HCT116 (cell line): ENCODE measurements at regions not wholly inside any gene's neighbourhood (a gene's known extent, or its start where the extent isn't known, plus 50 kb on each side); places are given as distances from the start of the nearest gene placed in this dataset.

Experiments used
- ATAC-seq: fragments of 200-7000 bp; cut with Tn5 transposase; 2 replicates; pipeline ENCODE4 v1.9.1; 2020; ENCODE audit warnings: mild to moderate bottlenecking, moderate library complexity
- BruUV-seq: library from RNA; stranded (reverse); fragments of 400-500 nt; replicated peaks from 2 replicates; lab custom pipeline; 2021; lab: Mats Ljungman, UMichigan
- CTCF ChIA-PET: fragments of 300-600 bp; sonication (Branson Sonifier 250); formaldehyde crosslinking; loops from one replicate; lab custom pipeline; 2021; ENCODE audit warnings: antibody characterized with exemption; lab: Charles Lee
- POLR2A ChIA-PET: fragments of 300-600, 350-600 bp; sonication (Branson Sonifier 250); formaldehyde crosslinking; loops from one replicate; lab custom pipeline; 2021; ENCODE audit warnings: antibody characterized with exemption; lab: Charles Lee
- RAD21 ChIA-PET, 2 experiments: fragments of 300-600 bp; sonication (Branson Sonifier 250); formaldehyde crosslinking; loops; one replicate each; lab custom pipeline; 2023; ENCODE audit warnings: low total read pairs in 2 of 2; ENCODE audit not compliant: uncharacterized antibody in 2 of 2, unreplicated experiment in 2 of 2, low non-redundant PET in 1 of 2; lab: Charles Lee
- DNase-seq: peaks from one replicate; pipeline ENCODE4 v3.0.0-alpha.2; 2010; ENCODE audit warnings: low read depth, low spot score
- H2AFZ ChIP-seq: fragments of 200-600 bp; shearing (Covaris generic), sonication (generic); 2 replicates; pipeline ENCODE4 v1.6.1; 2017; ENCODE audit warnings: low read depth, mixed run types, mixed read lengths, antibody characterized with exemption, low read length; ENCODE audit not compliant: poor library complexity, severe bottlenecking
- H3K27ac ChIP-seq: 2 replicates; pipeline ENCODE4 v1.5.1; 2012; ENCODE audit warnings: low read depth, low read length
- H3K27me3 ChIP-seq: fragments of 200-600 bp; sonication (generic); 2 replicates; pipeline ENCODE4 v1.6.1; 2016; ENCODE audit warnings: mixed run types, low read length, mixed read lengths; ENCODE audit not compliant: insufficient read depth
- H3K36me3 ChIP-seq, 2 experiments: fragments of 200-500 bp in 1 of 2; fragments of 200-600 bp in 1 of 2; sonication (Bioruptor generic) in 1 of 2; sonication (generic) in 1 of 2; 2 replicates each; pipeline versions ENCODE4 v1.5.1 to v1.6.1; 2014 to 2016; ENCODE audit warnings: low read length in 2 of 2, inconsistent platforms in 1 of 2, mixed read lengths in 1 of 2, mixed run types in 1 of 2; ENCODE audit not compliant: insufficient read depth in 2 of 2, control insufficient read depth in 1 of 2
- H3K4me1 ChIP-seq, 2 experiments: fragments of 200-600 bp in 1 of 2; sonication (generic) in 1 of 2; 2 replicates each; pipeline versions ENCODE4 v1.5.1 to v1.6.1; 2012 to 2017; ENCODE audit warnings: low read length in 2 of 2, inconsistent platforms in 1 of 2, mild to moderate bottlenecking in 1 of 2, mixed read lengths in 1 of 2, mixed run types in 1 of 2, moderate library complexity in 1 of 2; ENCODE audit not compliant: insufficient read depth in 2 of 2, control insufficient read depth in 1 of 2
- H3K4me2 ChIP-seq: fragments of 200-600 bp; sonication (generic); 2 replicates; pipeline ENCODE4 v1.6.1; 2017; ENCODE audit warnings: mixed run types, low read length, mixed read lengths
- H3K4me3 ChIP-seq, 2 experiments: fragments of 200-600 bp in 1 of 2; sonication (generic) in 1 of 2; replicated peaks in 1 of 2; 2 replicates each; pipeline ENCODE4 v1.5.1; 2011 to 2016; ENCODE audit warnings: low read length in 2 of 2, control low read depth in 1 of 2, low read depth in 1 of 2, mild to moderate bottlenecking in 1 of 2, mixed read lengths in 1 of 2, mixed run types in 1 of 2
- H3K79me2 ChIP-seq: fragments of 200-600 bp; sonication (generic); 2 replicates; pipeline ENCODE4 v1.6.1; 2017; ENCODE audit warnings: mild to moderate bottlenecking, mixed run types, low read length, moderate library complexity, mixed read lengths; ENCODE audit not compliant: insufficient read depth
- H3K9ac ChIP-seq: fragments of 200-600 bp; sonication (generic); 2 replicates; pipeline ENCODE4 v1.6.1; 2016; ENCODE audit warnings: low read length, mixed read lengths
- H3K9me2 ChIP-seq: fragments of 200-600 bp; sonication (generic), shearing (Covaris generic); 2 replicates; pipeline ENCODE4 v1.6.1; 2017; ENCODE audit warnings: mixed run types, mild to moderate bottlenecking, moderate library complexity; ENCODE audit not compliant: insufficient read depth
- H3K9me3 ChIP-seq, 2 experiments: fragments of 200-500 bp in 1 of 2; fragments of 200-600 bp in 1 of 2; sonication (Bioruptor generic) in 1 of 2; sonication (generic) in 1 of 2; 2 replicates each; pipeline ENCODE4 v1.6.1; 2014 to 2017; ENCODE audit warnings: low read length in 2 of 2, mixed read lengths in 2 of 2, inconsistent platforms in 1 of 2, low read depth in 1 of 2, mild to moderate bottlenecking in 1 of 2, mixed run types in 1 of 2, moderate library complexity in 1 of 2; ENCODE audit not compliant: control insufficient read depth in 1 of 2, insufficient read depth in 1 of 2
- H4K20me1 ChIP-seq: fragments of 200-600 bp; sonication (generic), shearing (Covaris generic); 2 replicates; pipeline ENCODE4 v1.6.1; 2017; ENCODE audit warnings: mixed run types, mild to moderate bottlenecking, moderate library complexity; ENCODE audit not compliant: insufficient read depth
- ATF3 ChIP-seq: IDR thresholded peaks from 2 replicates; pipeline ENCODE4 v1.6.1; 2012
- CEBPB ChIP-seq: IDR thresholded peaks from 2 replicates; pipeline ENCODE4 v1.6.1; 2012; ENCODE audit warnings: low read depth
- ELF1 ChIP-seq: IDR thresholded peaks from 2 replicates; pipeline ENCODE4 v1.6.1; 2012; ENCODE audit warnings: low read depth, borderline replicate concordance
- FOSL1 ChIP-seq: IDR thresholded peaks from 2 replicates; pipeline ENCODE4 v1.6.1; 2012; ENCODE audit warnings: low read depth
- MAX ChIP-seq: IDR thresholded peaks from 2 replicates; pipeline ENCODE4 v1.6.1; 2012
- POLR2A ChIP-seq: IDR thresholded peaks from 2 replicates; pipeline ENCODE4 v1.7.0; 2011; ENCODE audit warnings: borderline replicate concordance; ENCODE audit not compliant: insufficient read depth, insufficient read length; ENCODE audit errors: extremely low read depth
- RAD21 ChIP-seq: IDR thresholded peaks from 2 replicates; pipeline ENCODE4 v1.6.1; 2012; ENCODE audit warnings: low read depth, mild to moderate bottlenecking
- SP1 ChIP-seq: IDR thresholded peaks from 2 replicates; pipeline ENCODE4 v1.6.1; 2012; ENCODE audit warnings: low read depth
- SRF ChIP-seq: IDR thresholded peaks from 2 replicates; pipeline ENCODE4 v1.6.1; 2012; ENCODE audit warnings: low read depth
- TCF7L2 ChIP-seq: IDR thresholded peaks from 2 replicates; pipeline ENCODE4 v1.7.0; 2011; ENCODE audit warnings: borderline replicate concordance, inconsistent platforms; ENCODE audit not compliant: insufficient read depth, insufficient read length; ENCODE audit errors: extremely low read depth
- YY1 ChIP-seq: IDR thresholded peaks from 2 replicates; pipeline ENCODE4 v1.6.1; 2011; ENCODE audit warnings: low read length, low read depth, moderate library complexity, mild to moderate bottlenecking; ENCODE audit not compliant: insufficient replicate concordance; ENCODE audit errors: extremely low read depth
- ZNF274 ChIP-seq: fragments of 200-500 bp; sonication (Bioruptor generic); IDR thresholded peaks from 2 replicates; pipeline ENCODE4 v1.6.1; 2014; ENCODE audit warnings: mild to moderate bottlenecking, low read depth, low read length, inconsistent platforms
- intact Hi-C: fragments of 100-400 bp; cut with micrococcal nuclease; formaldehyde crosslinking; loops from 2 replicates; pipeline ENCODE4 v1.10.0; 2022
- TF ChIP-seq, protein P1 (sequence below): IDR thresholded peaks from 2 replicates; pipeline ENCODE4 v1.6.1; 2011; ENCODE audit warnings: mild to moderate bottlenecking, low read length, moderate library complexity; ENCODE audit not compliant: insufficient replicate concordance; ENCODE audit errors: extremely low read depth
- TF ChIP-seq, protein P2 (sequence below), 3 experiments: fragments of 200-600 bp in 1 of 3; sonication (generic) in 1 of 3; IDR thresholded peaks in 2 of 3; conservative IDR thresholded peaks in 1 of 3; 2 replicates each; pipeline ENCODE4 v1.5.1; 2012 to 2017; ENCODE audit warnings: low read depth in 2 of 3, low read length in 2 of 3, antibody characterized with exemption in 1 of 3, borderline replicate concordance in 1 of 3, control low read depth in 1 of 3, mild to moderate bottlenecking in 1 of 3, mixed read lengths in 1 of 3, mixed run types in 1 of 3, moderate library complexity in 1 of 3; ENCODE audit not compliant: insufficient read depth in 1 of 3

GRCh38 chr14:54325766-54326165, 71.0 kb upstream of the CDKN3 start:
- no peak for TF ChIP-seq ZNF274
- no TSS peak for BruUV-seq
- Histone ChIP-seq H3K9ac (no peak overlapping the region), H3K4me2 (no peak overlapping the region), H3K9me3 (no peaks in the 10 kb centered on the region), H3K27me3 (no peaks in the 10 kb centered on the region), H4K20me1 (no peaks in the 10 kb centered on the region), H3K36me3 (no peaks in the 10 kb centered on the region), H3K9me2 (no peaks in the 10 kb centered on the region), H3K79me2 (no peaks in the 10 kb centered on the region), H3K4me1 (peaks cover 0 to 8% of the 10 kb centered on the region in 2 experiments; a peak in 2 of 4 replicates), H3K4me3 (no peak overlapping the region), H3K27ac (no peak overlapping the region), H2AFZ (no peak overlapping the region)
- CTCF ChIA-PET: no interaction called here
- ATAC-seq (no peak), DNase-seq (no peak)
- RAD21 ChIA-PET: no interaction called here
- POLR2A ChIA-PET: no interaction called here
- intact Hi-C loops: no loop called here

- intact Hi-C loops: no loop called here
- H3K4me1 ChIP-seq: peaks cover 0 to 8% of the 10 kb centered on the region in 2 experiments; a peak in 2 of 4 replicates
- no peaks in the 10 kb centered on the region for H3K36me3 ChIP-seq
- 0 out of 2 replicates have a peak overlapping the region, but pooled peaks have one; percentile 8 for H3K27ac ChIP-seq
- peak overlapping the region; percentile 29 for H3K4me2 ChIP-seq
- H3K27me3 ChIP-seq: no peaks in the 10 kb centered on the region
- ChIA-PET CTCF (interaction anchor here (0.6 to 1.5 kb wide), 19 partner anchors 9 to 789 kb away, joined by 3 to 17 read pairs (median 4); partner anchors contain the start of gene BMP4), RAD21 (interaction anchor here (0.5 to 1.4 kb wide), 5 partner anchors 18 to 154 kb away, joined by 3 to 7 read pairs (median 3); no protein-coding TSS in a partner anchor), POLR2A (interaction anchor here (0.6 kb wide), 1 partner anchor 373 kb away, joined by 4 read pairs; the partner anchor contains the start of gene BMP4)
- H3K79me2 ChIP-seq: no peaks in the 10 kb centered on the region
- H3K9me2 ChIP-seq: no peaks in the 10 kb centered on the region
- no peaks in the 10 kb centered on the region for H4K20me1 ChIP-seq
- no peak overlapping the region for H3K4me3 ChIP-seq
- peak; percentile 94 for ATAC-seq
- no TSS peak for BruUV-seq
- no peak overlapping the region for H3K9ac ChIP-seq
- DNase-seq: peak; percentile 29
- H3K9me3 ChIP-seq: no peaks in the 10 kb centered on the region
- peak overlapping the region; percentile 29 for H2AFZ ChIP-seq
- TF ChIP-seq POLR2A (no peak), ATF3 (no peak), SP1 (no peak), TCF7L2 (peak; percentile 18), SRF (no peak), MAX (no peak), RAD21 (peak; percentile 77), FOSL1 (no peak), YY1 (no peak), ELF1 (no peak), CEBPB (no peak)
- TF ChIP-seq, protein P1, sequence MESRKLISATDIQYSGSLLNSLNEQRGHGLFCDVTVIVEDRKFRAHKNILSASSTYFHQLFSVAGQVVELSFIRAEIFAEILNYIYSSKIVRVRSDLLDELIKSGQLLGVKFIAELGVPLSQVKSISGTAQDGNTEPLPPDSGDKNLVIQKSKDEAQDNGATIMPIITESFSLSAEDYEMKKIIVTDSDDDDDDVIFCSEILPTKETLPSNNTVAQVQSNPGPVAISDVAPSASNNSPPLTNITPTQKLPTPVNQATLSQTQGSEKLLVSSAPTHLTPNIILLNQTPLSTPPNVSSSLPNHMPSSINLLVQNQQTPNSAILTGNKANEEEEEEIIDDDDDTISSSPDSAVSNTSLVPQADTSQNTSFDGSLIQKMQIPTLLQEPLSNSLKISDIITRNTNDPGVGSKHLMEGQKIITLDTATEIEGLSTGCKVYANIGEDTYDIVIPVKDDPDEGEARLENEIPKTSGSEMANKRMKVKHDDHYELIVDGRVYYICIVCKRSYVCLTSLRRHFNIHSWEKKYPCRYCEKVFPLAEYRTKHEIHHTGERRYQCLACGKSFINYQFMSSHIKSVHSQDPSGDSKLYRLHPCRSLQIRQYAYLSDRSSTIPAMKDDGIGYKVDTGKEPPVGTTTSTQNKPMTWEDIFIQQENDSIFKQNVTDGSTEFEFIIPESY: no peak
- TF ChIP-seq, protein P2, sequence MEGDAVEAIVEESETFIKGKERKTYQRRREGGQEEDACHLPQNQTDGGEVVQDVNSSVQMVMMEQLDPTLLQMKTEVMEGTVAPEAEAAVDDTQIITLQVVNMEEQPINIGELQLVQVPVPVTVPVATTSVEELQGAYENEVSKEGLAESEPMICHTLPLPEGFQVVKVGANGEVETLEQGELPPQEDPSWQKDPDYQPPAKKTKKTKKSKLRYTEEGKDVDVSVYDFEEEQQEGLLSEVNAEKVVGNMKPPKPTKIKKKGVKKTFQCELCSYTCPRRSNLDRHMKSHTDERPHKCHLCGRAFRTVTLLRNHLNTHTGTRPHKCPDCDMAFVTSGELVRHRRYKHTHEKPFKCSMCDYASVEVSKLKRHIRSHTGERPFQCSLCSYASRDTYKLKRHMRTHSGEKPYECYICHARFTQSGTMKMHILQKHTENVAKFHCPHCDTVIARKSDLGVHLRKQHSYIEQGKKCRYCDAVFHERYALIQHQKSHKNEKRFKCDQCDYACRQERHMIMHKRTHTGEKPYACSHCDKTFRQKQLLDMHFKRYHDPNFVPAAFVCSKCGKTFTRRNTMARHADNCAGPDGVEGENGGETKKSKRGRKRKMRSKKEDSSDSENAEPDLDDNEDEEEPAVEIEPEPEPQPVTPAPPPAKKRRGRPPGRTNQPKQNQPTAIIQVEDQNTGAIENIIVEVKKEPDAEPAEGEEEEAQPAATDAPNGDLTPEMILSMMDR (IDR thresholded peaks at IDR 0.05 in 2 of 3, conservative IDR thresholded peaks at IDR 0.05 in 1 of 3; ENCODE audit: borderline replicate concordance in 1 of 3, insufficient read depth in 1 of 3, low read depth in 2 of 3, low read length in 2 of 3): peak; percentile 40 to 60 (median 60); a peak in 5 of 6 replicates
These were observed 67.6 kb upstream of the CDKN3 start for GRCh38 chr14:54329082-54329695.
